GM20000 (cell line): ENCODE measurements at regions not wholly inside any gene's neighbourhood (a gene's known extent, or its start where the extent isn't known, plus 50 kb on each side); places are given as distances from the start of the nearest gene placed in this dataset.
A peak's percentile ranks its signal among the peaks of the same experiment; 100 is the strongest.

Experiments used
- DNase-seq: peaks from one replicate; pipeline ENCODE4 v3.0.0; 2012; ENCODE audit warnings: low spot score
- CTCF ChIP-seq: IDR thresholded peaks from 2 replicates; pipeline ENCODE4 v1.5.1; 2012; ENCODE audit warnings: mild to moderate bottlenecking, control low read depth; ENCODE audit errors: extremely low read depth, missing control alignments

GRCh38 chr18:48475635-48476549 lies 62.9 kb upstream of the CTIF start:
- peak; percentile 68 for DNase-seq
- peak; percentile 69 for TF ChIP-seq CTCF

- no peak for TF ChIP-seq CTCF
- DNase-seq: no peak
Measured at GRCh38 chr18:48473816-48474215, 64.6 kb upstream of the ZBTB7C start.

- no peak for DNase-seq
Measured at GRCh38 chr18:48472610-48473009, 63.4 kb upstream of the ZBTB7C start.

GRCh38 chr18:48470484-48471180 lies 61.4 kb upstream of the ZBTB7C start:
- no peak for DNase-seq
- no peak for TF ChIP-seq CTCF

More at GRCh38 chr18:48472610-48473009, 63.4 kb upstream of the ZBTB7C start:
- TF ChIP-seq CTCF: no peak

GRCh38 chr18:48468151-48468550 lies 59.0 kb upstream of the ZBTB7C start:
- no peak for DNase-seq
- no peak for TF ChIP-seq CTCF

GRCh38 chr18:48467231-48467630 lies 58.0 kb upstream of the ZBTB7C start:
- DNase-seq: no peak
- no peak for TF ChIP-seq CTCF

GRCh38 chr18:48462510-48462909 lies 53.3 kb upstream of the ZBTB7C start:
- no peak for TF ChIP-seq CTCF
- DNase-seq: no peak
